ENCODE measurements at regions not wholly inside any gene's neighbourhood (a gene's known extent, or its start where the extent isn't known, plus 50 kb on each side); places are given as distances from the start of the nearest gene placed in this dataset.

GRCh38 chr1:95815511-95815910 lies 581.5 kb downstream of the RWDD3 start:
- Histone ChIP-seq H3K9me3 (ENCODE audit: control insufficient read depth, low read depth, low read length) (no peaks in the 10 kb centered on the region), H3K79me2 (ENCODE audit: control insufficient read depth, insufficient read depth, low read length) (no peaks in the 10 kb centered on the region), H3K27ac (ENCODE audit: control insufficient read depth, insufficient read depth, low read length) (no peak overlapping the region), H3K4me3 (ENCODE audit: control insufficient read depth in 2 of 3, extremely low read depth in 1 of 3, insufficient read depth in 2 of 3, low read depth in 1 of 3, low read length in 3 of 3) (no peak overlapping the region), H3K9ac (ENCODE audit: control insufficient read depth, extremely low read depth, insufficient read depth, low read length) (no peak overlapping the region), H3K27me3 (ENCODE audit: control insufficient read depth, extremely low read depth, insufficient read depth, low read length) (no peaks in the 10 kb centered on the region), H4K20me1 (ENCODE audit: control insufficient read depth, extremely low read depth, insufficient read depth, low read length) (no peaks in the 10 kb centered on the region), H3K4me1 (ENCODE audit: control insufficient read depth, extremely low read depth, insufficient read depth, low read length) (no peaks in the 10 kb centered on the region), H3K4me2 (ENCODE audit: control insufficient read depth, extremely low read depth, insufficient read depth, low read depth, low read length) (no peak overlapping the region), H3K36me3 (ENCODE audit: control insufficient read depth in 2 of 2, extremely low read depth in 1 of 2, insufficient read depth in 2 of 2, low read length in 2 of 2) (no peaks in the 10 kb centered on the region), H3K9me1 (ENCODE audit: control insufficient read depth, extremely low read depth, insufficient read depth, low read length) (no peaks in the 10 kb centered on the region), H2AFZ (ENCODE audit: control insufficient read depth, low read length) (no peak overlapping the region)
- DNase-seq (ENCODE audit: low read depth, low spot score) (no peak), FAIRE-seq (no peak)
- dilution Hi-C loops (cut with MboI; ENCODE audit: extremely low pct_ligation_motif_present, low sequenced_read_pairs), result no loop called here
- TF ChIP-seq CTCF (optimal IDR thresholded peaks at IDR 0.05 in 1 of 3, IDR thresholded peaks at IDR 0.05 in 1 of 3, conservative IDR thresholded peaks at IDR 0.05 in 1 of 3; ENCODE audit: extremely low read depth in 1 of 3, insufficient read depth in 2 of 3, low read length in 3 of 3) (no peak), EZH2 (IDR thresholded peaks at IDR 0.05; ENCODE audit: low read length) (no peak)

- H3K36me3 ChIP-seq (ENCODE audit: control insufficient read depth in 2 of 2, extremely low read depth in 1 of 2, insufficient read depth in 2 of 2, low read length in 2 of 2), result no peaks in the 10 kb centered on the region
- H3K27ac ChIP-seq (ENCODE audit: control insufficient read depth, insufficient read depth, low read length), result no peak overlapping the region
- DNase-seq (ENCODE audit: low read depth, low spot score) (no peak), FAIRE-seq (no peak)
- H3K27me3 ChIP-seq (ENCODE audit: control insufficient read depth, extremely low read depth, insufficient read depth, low read length), result no peaks in the 10 kb centered on the region
- H4K20me1 ChIP-seq (ENCODE audit: control insufficient read depth, extremely low read depth, insufficient read depth, low read length), result no peaks in the 10 kb centered on the region
- no peaks in the 10 kb centered on the region for H3K4me1 ChIP-seq (ENCODE audit: control insufficient read depth, extremely low read depth, insufficient read depth, low read length)
- H3K4me3 ChIP-seq (ENCODE audit: control insufficient read depth in 2 of 3, extremely low read depth in 1 of 3, insufficient read depth in 2 of 3, low read depth in 1 of 3, low read length in 3 of 3), result no peak overlapping the region
- TF ChIP-seq EZH2 (IDR thresholded peaks at IDR 0.05; ENCODE audit: low read length), result no peak
- no peak for TF ChIP-seq CTCF (optimal IDR thresholded peaks at IDR 0.05 in 1 of 3, IDR thresholded peaks at IDR 0.05 in 1 of 3, conservative IDR thresholded peaks at IDR 0.05 in 1 of 3; ENCODE audit: extremely low read depth in 1 of 3, insufficient read depth in 2 of 3, low read length in 3 of 3)
- no peaks in the 10 kb centered on the region for H3K9me1 ChIP-seq (ENCODE audit: control insufficient read depth, extremely low read depth, insufficient read depth, low read length)
- dilution Hi-C loops (cut with MboI; ENCODE audit: extremely low pct_ligation_motif_present, low sequenced_read_pairs), result no loop called here
- H2AFZ ChIP-seq (ENCODE audit: control insufficient read depth, low read length), result no peak overlapping the region
- H3K79me2 ChIP-seq (ENCODE audit: control insufficient read depth, insufficient read depth, low read length), result no peaks in the 10 kb centered on the region
- no peak overlapping the region for H3K9ac ChIP-seq (ENCODE audit: control insufficient read depth, extremely low read depth, insufficient read depth, low read length)
- H3K9me3 ChIP-seq (ENCODE audit: control insufficient read depth, low read depth, low read length), result no peaks in the 10 kb centered on the region
- no peak overlapping the region for H3K4me2 ChIP-seq (ENCODE audit: control insufficient read depth, extremely low read depth, insufficient read depth, low read depth, low read length)
Observed at GRCh38 chr1:95829556-95829955, 595.5 kb downstream of the RWDD3 start.

All from keratinocyte (primary cell).